Activated CD4-positive, alpha-beta T cell treated with anti-CD3 and anti-CD28 coated beads for 24 hours (primary cell): ENCODE measurements at regions not wholly inside any gene's neighbourhood (a gene's known extent, or its start where the extent isn't known, plus 50 kb on each side); places are given as distances from the start of the nearest gene placed in this dataset.
"Not testable (repeated sequence)": the region's sequence is repeated elsewhere in the genome, so short reads cannot be mapped to it uniquely, and the experiment has no call there.

Experiments used
- DNase-seq, 2 donors: peaks; one replicate each; pipeline ENCODE4 v3.0.0-alpha.2; 2020; ENCODE audit warnings: low read depth in 2 of 2

DNA sequence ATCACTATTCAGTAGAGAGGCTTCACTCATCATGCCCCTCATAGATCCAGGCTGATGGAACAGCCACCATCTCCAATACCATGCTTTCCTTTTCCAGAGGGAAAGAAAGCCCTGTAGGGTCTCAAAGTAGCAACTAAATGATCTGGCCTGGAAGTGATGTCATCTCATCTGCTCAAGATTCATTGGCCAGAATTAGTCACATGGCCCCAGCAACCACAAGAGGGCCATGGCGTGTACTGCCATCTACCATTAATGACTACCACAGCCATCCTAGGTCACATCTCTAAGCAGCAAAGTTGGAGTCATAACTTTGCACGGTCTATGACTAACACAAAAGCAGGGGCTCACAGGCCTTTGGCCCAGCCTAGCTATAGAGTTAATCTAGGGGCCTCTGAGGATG lies 194.8 kb downstream of the KIT start:
- DNase-seq = no peak

DNA sequence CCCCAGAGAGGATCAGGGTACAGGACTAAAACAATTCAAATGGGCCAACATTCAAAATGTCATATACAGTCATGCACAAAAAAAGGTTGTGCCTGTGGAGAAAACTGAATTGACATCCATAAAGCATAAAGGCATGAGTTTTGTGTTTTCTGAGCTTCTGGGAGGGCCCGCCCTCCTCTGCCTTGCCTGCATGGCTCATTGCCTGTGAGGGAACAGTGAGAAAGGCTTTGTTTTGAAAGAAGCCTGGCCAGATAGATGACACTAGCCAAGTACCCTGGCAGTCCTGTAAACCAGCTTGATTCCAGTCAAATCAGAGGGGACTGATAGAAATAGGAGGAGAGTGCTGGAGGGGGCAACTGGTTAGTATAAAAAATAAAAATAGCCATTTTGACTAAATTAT lies 194.3 kb downstream of the KIT start:
- DNase-seq = no peak

DNA sequence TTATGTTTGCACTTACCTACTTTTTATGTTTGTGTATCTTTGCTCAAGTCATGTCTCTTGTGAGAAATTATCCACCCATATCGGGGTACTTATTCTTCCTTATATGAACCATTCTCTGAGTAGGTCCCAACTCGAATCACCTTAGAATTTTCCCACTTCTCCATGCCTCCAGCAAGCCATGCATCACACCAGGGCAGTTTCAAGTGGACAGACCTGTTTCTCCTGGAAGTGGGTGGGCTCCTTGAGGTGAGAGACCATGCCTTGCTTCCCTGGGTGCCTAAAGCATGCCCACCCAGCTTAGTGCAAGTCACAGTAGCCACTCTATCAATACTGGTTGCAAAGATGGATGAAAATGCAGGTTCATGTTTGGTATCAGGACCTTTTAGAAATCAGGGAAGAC lies 187.2 kb downstream of the KIT start:
- no peak for DNase-seq

DNA sequence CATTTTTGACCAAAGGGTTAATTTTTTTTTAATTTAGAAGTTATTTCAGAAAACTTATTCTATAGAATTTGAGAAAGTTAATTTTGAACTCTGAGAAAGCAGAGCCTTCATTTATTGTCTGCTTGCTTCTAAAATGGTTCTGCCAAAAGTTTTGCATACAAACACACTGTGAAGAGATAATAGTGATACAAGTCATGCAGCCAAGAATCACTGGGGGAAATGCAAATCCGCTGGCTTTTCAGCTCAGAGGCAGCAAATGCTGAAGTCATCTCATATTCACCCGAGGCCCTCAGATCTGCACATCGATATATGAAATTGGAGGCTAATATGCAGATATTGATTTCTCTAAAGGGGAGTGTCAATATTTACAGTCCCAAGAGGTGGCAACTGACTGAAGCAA lies 186.2 kb downstream of the KIT start:
- DNase-seq = no peak

DNA sequence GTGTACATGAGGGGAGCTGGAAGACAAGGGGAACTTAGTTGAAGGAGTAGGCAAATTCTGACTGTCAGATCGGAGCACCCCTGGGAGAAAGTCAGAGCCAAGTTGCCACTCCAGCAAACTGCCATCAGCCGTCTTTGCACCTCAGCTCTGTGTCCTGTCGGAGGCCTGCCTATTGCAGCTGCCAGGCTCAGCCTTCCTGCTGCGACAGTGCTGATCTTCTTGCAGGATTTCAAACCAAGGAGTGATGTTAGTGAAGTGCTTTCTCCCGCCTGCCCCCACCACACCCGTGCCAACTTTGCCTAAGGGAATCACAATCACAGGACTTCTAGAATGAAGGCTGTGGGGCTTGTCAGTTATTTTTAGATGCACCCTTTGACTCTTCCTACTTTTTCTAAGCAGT lies 185.3 kb downstream of the KIT start:
- DNase-seq = no peak

DNA sequence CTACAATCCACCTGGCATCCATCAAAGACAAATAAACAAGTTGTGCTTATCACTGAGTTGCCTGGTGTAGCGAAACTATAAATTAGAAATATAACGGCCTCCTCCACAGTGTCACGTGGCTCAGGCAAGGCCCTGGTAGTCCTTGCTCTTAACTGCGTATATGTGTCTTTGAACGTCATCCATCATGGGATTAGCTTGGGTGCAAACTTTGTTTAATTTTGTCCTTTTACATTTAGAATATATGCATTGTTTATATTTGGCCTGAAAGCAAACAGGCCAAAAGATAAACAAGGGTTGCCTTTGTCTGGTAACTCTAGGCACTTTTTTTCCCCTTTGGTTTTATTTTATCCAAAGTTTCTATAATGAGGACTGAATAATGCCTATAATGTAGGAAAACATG lies 184.9 kb downstream of the KIT start:
- DNase-seq = no peak

DNA sequence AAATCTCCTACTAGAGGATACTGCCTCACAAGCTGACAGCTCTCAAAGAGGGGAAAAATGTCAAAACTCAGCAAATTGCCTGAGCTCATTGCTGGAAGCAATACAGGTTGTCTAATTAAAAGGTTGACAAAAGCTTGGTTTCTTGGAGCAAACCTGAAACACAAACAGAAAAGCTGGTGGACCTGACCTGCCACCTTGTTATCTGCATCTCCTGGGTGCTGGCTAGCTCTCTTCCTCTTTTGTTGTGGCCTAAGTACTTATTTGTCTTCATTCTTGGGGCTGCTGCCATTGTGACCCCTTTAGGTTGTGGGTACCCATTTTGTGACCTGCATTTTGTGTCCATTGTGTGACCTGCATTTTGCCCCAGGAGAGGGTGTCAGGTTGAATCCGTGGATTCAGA lies 184.5 kb downstream of the KIT start:
- DNase-seq = no peak

DNA sequence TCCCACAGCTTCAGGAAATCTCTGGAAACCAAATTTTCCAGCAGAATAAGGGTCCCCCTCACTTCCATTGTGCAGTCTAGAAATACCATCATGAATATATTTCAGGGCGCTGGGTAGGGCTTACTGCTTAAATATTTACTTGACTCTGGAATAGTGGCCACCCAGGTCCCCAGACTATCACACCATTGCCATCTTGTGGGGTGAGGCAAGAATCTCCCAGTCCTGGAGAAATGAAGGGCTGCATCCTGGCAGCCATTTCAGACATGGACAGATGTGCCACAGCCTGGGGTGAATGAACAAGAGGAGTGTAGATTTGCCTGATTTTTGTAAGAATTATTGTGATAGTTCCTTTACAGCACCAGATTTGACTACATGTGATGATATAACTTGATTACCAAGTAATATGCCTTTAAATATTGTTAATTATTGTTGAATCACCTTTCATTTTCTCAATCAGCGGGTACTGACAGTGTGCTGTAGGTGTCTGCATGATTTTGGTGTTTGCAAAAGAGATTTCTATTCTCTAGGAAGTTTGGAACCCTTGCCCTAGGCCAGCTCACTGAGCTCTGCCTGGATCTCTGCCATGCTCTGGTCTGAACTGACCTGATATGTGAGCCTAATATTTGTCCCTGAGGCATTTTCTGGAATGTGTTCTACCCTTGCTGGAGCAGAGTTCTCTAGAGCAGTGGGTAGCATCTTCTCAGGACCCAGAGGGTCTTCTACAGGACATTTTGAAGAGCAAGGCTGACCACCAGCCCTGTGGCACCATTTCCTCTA lies 183.4 kb downstream of the KIT start:
- no peak for DNase-seq

DNA sequence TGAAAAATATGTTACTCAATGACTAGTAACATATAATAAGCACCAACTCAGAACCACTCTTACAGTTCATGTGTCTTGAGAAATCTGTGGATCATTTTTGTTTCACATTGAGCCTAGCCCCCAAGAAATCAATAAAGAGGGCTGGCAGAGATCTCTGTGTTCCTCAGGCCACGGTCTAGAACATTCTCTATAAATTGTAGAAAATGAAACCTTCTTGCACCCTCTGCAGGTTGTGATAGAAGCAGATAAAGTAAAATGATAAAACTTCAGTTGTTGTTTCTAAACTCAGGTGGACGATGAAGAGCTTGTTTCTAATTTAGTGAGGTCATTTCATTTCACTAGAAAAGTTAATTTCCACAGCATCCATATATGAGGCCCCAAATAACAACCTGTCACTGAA lies 182.7 kb downstream of the KIT start:
- DNase-seq = no peak

DNA sequence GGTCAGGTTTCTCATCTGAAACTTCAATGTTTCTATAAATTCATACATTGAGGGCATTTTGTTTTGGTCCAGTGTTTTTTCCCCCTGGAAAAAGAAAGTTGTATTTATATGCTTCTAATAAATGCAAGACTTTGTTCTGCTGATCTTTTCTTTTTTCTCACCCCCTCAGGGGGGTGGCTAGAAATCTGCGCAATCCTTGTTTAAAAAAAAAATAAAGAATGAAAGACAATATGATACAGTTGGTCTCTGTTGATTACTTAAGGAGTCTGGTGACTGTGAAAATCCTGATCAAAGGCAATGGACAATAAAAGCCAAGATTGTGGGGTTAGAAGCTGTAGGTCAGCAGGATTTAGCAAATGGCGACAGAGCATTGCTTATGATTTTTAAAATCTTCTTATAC lies 180.5 kb downstream of the KIT start:
- DNase-seq = no peak

DNA sequence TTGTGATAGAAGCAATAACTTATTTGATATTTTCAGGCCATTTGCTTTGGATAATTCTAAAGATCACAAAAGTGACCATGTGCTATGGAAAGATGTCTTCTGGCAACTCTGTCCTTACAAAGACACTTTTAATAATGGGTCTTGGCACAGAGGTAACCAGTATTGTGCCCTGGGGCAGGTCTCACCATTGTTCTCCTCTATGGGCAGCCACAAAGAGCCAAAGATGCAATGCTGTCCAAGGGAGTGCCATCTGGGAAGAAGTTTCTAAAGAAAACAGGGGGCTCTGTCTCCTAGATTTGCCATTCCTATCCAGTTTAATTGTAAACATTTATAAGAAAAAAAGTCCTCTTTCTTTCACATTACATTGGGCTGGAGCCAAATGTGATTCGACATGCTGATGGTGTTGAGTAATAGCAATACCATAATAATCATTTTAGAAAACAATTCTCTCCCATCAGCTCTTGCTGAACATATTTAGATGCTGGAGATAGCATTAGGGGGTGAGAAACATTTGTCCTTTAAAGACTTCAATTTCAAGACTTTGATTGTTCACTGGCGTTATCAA lies 179.9 kb downstream of the KIT start:
- no peak for DNase-seq

DNA sequence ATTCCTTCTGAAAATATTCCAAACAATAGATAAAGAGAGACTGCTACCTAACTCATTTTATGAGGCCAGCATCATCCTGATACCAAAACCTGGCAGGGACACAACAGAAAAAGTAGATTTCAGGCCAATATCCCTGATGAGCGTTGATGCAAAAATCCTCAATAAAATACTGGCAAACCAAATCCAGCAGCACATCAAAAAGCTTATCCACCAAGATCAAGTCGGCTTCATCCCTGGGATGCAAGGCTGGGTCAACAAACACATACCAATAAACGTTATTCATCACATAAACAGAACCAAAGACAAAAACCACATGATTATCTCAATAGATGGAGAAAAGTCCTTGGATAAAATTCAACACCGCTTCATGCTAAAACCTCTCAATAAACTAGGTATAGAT lies 170.6 kb downstream of the KIT start:
- not testable (repeated sequence) for DNase-seq

DNA sequence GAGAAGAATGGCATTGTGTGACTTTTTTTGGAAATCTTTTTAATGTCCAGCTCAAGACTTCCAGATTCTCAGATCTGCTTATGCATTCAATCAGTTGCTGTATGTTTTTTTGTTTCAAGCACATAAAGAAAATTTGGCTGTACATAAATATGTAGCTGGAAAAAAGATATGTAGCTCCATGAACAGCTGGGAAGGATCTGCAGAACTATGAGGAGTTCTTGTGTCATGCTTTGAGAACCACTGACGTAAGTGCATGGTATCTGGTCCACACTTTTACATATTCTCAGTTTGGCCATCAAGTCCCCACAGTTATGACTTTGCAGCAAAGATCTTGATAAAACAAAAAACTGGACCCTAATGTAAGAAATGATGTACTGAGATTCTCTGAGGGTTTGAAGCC lies 165.9 kb downstream of the KIT start:
- no peak for DNase-seq

DNA sequence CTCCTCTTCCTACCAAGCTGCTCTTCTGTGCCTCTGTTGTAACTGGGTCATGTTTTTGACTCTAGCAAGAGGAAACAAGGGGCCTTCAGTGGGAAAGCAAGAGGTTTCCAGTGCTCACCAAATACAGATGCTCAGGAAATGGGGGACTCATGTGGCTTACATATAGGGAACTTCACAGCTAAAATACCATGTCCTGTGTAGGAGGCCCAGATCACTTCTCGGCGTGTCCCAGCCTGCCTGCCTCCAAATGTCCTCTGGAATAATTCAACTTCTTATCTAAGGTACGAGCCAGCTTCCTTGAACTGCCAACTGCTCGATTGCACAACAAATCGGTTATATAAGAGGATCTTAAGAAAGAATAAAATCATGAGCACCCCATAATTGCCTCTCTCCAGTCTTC lies 161.3 kb downstream of the KIT start:
- DNase-seq = no peak

DNA sequence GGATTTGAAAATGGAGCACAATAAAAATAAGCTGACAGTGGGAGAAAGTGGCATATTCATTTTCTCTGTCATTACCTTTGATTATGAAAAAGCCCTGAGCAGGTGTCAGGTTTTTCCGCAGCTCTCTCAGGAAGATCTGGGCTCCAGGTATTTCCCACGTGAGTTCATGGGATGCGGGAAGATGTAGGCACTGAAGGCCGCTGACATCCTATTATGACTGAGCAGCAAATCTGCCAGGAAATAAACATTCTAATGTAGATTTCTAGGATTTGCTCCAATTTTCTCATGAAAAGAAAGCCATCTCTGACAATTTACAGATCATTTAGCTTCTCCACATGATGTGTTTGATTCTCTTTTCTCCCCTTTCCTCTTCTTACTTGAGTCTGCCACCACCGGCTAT lies 160.7 kb downstream of the KIT start:
- no peak for DNase-seq

DNA sequence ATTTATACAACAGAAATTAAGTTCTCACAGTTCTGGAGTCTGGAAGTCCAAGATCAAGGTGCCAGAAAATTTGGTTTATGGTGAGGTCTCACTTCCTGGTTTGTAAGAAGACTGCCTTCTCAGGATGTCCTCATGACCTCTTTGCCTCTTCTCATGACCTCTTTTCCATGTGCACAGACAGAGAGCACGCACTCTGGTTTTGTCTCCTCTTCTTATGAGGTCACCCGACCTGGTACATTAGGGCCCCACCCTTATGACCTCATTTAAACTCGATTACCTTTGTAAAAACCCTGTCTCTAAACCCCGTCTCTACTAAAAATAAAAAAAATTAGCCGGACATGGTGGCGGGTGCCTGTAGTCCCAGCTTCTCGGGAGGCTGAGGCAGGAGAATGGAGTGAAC lies 155.9 kb downstream of the KIT start:
- no peak for DNase-seq

DNA sequence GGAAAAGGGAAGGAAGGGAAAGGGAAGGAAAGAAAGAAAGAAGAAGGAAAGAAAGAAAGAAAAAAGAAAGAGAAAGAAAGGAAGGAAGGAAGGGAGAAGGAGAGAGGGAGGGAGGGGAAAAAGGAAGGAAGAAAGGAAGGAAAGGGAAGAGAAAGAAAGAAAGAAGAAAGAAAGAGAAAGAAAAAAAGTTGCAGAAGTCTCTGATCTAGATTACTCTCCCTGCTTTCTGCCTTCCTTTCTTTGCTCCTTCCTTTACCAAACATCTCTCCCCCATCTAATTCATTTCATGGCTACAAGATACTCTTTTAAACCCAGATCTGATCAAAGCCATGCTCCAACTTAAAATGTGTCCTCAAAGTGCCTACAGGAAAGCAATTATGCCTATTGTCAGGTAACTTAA lies 148.6 kb downstream of the KIT start:
- no peak for DNase-seq

DNA sequence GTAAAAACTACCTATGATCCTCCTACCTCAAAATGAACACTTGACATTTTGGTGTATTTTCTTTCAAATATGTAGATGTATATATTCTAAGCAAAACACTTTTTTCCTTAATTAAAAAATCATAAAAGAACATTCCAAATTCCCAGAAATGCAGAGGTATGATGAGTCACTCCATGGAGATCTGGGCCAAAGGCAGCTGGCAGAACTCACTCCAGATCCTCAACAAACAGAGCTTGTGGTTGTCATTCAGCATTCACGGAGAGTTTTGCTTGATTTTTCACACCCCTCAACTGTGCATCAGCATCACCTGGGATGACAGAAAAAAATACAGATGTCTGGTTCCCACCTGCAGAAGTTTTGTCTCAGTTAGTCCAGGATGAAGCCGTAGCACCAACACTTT lies 144.6 kb downstream of the KIT start:
- DNase-seq = no peak

DNA sequence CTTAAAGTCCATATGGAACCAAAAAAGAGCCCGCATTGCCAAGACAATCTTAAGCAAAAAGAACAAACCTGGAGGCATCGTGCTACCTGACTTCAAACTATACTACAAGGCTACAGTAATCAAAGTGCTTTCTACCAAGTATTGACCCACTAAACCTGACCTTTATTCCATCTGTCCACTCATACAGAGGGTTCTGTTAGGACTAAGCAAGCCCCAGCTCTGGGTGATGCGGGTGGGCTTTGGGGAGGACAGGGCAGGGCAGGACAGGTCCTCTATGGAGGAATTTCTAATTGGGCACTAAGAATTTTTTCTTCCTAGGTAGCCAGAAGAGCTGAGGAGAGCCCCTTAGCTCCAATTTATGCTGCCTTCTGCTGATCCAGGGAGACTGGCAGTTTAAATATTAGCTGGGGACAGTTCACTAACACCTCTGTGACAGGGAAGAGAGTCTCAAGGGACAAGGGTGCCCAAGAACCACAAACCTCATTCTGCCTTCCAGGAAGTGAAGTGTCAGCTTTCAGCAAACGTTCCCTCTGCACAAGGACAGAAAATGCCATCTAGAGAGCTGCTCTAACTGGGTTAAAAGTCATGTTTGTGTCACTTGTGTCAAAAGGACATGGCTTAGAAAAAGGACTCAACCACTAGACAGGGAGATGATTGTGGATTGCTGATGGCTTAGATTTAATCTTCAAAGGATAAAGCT lies 143.2 kb downstream of the KIT start:
- no peak for DNase-seq

DNA sequence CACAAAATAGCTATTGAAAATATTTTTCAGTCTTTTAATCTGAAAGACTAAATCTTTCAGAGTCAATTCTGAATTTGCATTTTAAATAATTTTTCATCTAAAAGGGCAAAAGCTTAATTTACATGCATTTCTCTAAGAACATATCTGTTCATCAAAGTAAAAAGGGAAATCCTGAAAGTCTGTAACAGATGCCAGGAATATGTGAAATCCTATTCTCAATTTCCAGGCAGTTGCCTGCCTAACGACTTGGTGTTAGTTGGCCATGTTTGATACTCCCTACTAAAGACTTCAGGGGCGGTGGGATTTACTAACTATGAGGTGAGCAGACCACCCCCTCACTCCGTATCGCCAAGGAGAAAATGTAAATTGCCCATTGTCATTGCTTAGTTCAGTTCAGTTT lies 136.8 kb downstream of the KIT start:
- DNase-seq = no peak

DNA sequence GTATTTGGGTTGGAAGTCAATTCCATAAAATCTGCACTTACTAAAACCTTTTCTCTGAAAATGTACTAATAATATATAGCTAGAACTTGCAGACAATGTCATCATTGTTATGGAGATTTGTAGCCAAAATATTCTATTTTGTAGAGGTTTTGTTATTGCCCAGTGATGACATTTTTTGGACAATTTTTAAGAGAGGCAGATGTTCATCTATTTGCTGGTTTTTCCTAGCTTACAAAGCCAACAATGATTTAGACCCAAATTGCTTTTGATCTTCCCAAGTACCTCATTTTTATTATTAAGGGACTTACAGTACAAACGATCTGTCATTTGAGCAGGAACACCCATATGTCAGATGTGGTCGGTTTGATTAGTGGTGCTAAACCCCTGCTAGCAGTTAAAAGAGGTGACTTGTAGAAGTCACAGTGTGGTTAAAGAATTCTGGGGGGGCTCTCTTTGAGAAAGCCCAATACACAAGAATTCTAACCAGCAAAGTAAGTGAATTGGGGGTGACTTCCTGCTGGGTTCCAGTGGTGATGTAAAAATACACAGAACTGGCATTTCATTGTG lies 136.2 kb downstream of the KIT start:
- DNase-seq = no peak
